Iris pigment epithelial cell (primary cell): ENCODE measurements at regions not wholly inside any gene's neighbourhood (a gene's known extent, or its start where the extent isn't known, plus 50 kb on each side); places are given as distances from the start of the nearest gene placed in this dataset.

Experiments used
- DNase-seq: peaks from one replicate; pipeline ENCODE4 v3.0.0-alpha.2; 2011; ENCODE audit warnings: low read depth

GRCh38 chr2:147648471-147648870 lies 196.4 kb upstream of the ACVR2A start:
- DNase-seq = no peak

GRCh38 chr2:147647816-147648215 lies 197.0 kb upstream of the ACVR2A start:
- no peak for DNase-seq

- no peak for DNase-seq
These were observed 197.9 kb upstream of the ACVR2A start for GRCh38 chr2:147646818-147647468.

GRCh38 chr2:147644491-147644890 lies 200.3 kb upstream of the ACVR2A start:
- DNase-seq = no peak

- no peak for DNase-seq
These were observed 202.1 kb upstream of the ACVR2A start for GRCh38 chr2:147642765-147643164.

GRCh38 chr2:147641651-147642050 lies 203.2 kb upstream of the ACVR2A start:
- no peak for DNase-seq

- DNase-seq = no peak
These were observed 204.9 kb upstream of the ACVR2A start for GRCh38 chr2:147639891-147640290.

- no peak for DNase-seq
These were observed 205.4 kb upstream of the ACVR2A start for GRCh38 chr2:147639386-147639785.

- DNase-seq = no peak
These were observed 207.9 kb upstream of the ACVR2A start for GRCh38 chr2:147636886-147637285.

- DNase-seq = peak; percentile 44
These were observed 208.5 kb upstream of the ACVR2A start for GRCh38 chr2:147636238-147636882.

- DNase-seq = no peak
These were observed 210.0 kb upstream of the ACVR2A start for GRCh38 chr2:147634826-147635225.

- no peak for DNase-seq
These were observed 212.6 kb upstream of the ACVR2A start for GRCh38 chr2:147632198-147632597.

GRCh38 chr2:147631294-147631693 lies 213.5 kb upstream of the ACVR2A start:
- DNase-seq = no peak

GRCh38 chr2:147630585-147630984 lies 214.2 kb upstream of the ACVR2A start:
- no peak for DNase-seq

- no peak for DNase-seq
These were observed 215.8 kb upstream of the ACVR2A start for GRCh38 chr2:147628971-147629421.

- no peak for DNase-seq
These were observed 221.5 kb upstream of the ACVR2A start for GRCh38 chr2:147623328-147623727.

- DNase-seq = no peak
These were observed 223.1 kb upstream of the ACVR2A start for GRCh38 chr2:147621656-147622197.

GRCh38 chr2:147619808-147620207 lies 225.0 kb upstream of the ACVR2A start:
- DNase-seq = no peak

GRCh38 chr2:147615726-147616125 lies 229.1 kb upstream of the ACVR2A start:
- no peak for DNase-seq

- DNase-seq = no peak
These were observed 229.8 kb upstream of the ACVR2A start for GRCh38 chr2:147614979-147615470.

- no peak for DNase-seq
These were observed 230.4 kb upstream of the ACVR2A start for GRCh38 chr2:147614471-147614870.

- no peak for DNase-seq
These were observed 234.3 kb upstream of the ACVR2A start for GRCh38 chr2:147610496-147611040.

- no peak for DNase-seq
These were observed 235.5 kb upstream of the ACVR2A start for GRCh38 chr2:147609301-147609700.
